AG09309 (cell line): ENCODE measurements at regions not wholly inside any gene's neighbourhood (a gene's known extent, or its start where the extent isn't known, plus 50 kb on each side); places are given as distances from the start of the nearest gene placed in this dataset.

Experiments used
- DNase-seq: peaks from one replicate; pipeline ENCODE4 v3.0.0-alpha.2; 2010; ENCODE audit warnings: low read depth
- H3K4me3 ChIP-seq: 2 replicates; pipeline ENCODE4 v1.5.1; 2011; ENCODE audit warnings: mild to moderate bottlenecking, low read depth, low read length, moderate library complexity; ENCODE audit not compliant: control insufficient read depth
- CTCF ChIP-seq: IDR thresholded peaks from 2 replicates; pipeline ENCODE4 v1.5.1; 2011; ENCODE audit warnings: mild to moderate bottlenecking, low read depth, low read length, inconsistent platforms; ENCODE audit not compliant: insufficient read depth, control insufficient read depth; ENCODE audit errors: missing control alignments

DNA sequence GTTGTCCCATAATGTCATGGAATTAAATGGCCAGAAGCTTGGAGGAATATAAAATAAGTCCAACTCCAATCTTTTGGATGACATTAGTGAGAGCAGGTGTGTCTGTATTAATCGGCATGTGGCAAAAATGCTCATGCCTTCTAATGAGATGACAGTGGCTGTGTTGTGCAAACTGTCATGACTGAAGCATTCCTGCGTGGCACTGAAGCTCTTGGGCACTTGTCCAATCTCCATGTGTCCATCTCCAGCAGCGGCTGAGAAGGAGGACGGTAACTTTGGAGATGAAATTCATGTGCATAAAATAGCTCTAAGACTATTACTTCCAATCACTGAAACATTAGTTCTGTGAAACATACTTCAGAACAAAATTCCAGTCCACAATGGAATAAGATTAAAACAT is 697.5 kb upstream of the GRAMD2B start:
- no peak for TF ChIP-seq CTCF
- no peak overlapping the region for H3K4me3 ChIP-seq
- no peak for DNase-seq

DNA sequence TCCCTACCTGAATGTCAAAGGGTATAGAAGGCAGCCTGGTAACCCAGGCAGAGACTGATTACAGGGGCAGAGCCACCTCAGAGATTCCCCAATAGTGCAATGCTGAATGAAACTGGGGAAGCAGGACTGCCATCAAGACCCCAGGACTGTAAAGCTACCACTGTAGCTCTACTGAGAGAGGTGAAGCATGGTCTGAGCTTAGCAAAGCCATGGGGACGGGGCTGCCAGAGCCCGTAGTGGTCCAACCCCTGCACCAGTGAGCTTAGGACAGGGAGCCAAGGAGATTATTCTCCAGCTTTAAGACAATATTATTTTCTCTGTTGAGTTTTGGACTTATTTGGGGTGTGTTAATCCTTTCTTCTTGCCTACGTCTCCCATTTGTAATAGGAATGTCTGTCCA is 679.3 kb upstream of the GRAMD2B start:
- no peak overlapping the region for H3K4me3 ChIP-seq
- no peak for TF ChIP-seq CTCF
- no peak for DNase-seq

DNA sequence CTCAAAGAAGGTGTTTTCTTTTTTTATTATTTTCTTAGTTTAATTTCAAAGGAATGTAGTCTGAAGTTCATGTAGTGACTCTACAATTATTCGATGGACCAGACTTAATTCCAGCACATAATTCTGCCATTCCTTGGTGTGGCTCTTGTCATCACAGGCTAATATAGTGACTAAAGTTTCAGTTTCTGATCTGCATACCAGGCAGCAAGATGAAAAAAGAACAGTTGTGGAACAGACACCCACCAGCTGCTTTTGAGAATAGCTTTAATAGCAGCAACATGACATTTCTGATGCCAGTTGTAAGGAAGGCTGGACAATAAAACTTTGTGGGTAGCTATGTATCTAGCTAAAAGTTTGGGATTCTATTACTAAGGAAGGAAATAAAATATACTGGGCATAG is 676.3 kb upstream of the GRAMD2B start:
- no peak for DNase-seq

DNA sequence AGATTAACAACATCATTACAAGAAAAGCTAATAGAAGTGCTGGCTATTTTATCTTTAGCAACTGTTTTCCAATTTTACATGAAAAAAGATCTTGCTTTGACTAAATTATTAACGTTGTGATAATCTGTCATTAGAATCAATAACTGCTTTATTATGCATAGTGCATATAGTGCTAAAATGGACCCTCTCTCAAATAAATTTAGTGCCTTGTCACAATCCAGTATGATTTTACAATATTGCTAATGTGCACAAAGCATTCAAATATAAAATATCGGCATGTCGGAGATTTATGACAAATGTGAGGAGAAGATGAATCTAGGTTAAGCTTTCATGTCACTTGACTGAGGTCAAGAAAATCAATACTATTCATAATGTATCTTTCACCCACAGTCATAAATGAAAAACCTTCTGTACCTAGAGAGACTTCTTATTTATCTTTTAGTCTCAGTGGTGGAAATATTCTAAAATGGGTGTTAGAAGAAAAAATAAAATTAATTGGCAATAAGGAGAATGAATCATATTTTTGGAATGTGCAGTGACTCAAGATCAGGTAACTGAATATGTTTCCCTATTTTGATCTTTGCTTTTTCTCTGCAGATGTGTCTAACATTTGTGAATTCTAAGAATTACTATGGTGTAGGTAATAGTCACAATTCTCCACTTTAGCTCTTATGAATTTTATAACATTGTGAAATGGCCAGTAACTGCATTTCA is 672.9 kb upstream of the GRAMD2B start:
- TF ChIP-seq CTCF = no peak
- no peak for DNase-seq

More for the DNA sequence above, 676.3 kb upstream of the GRAMD2B start:
- no peak overlapping the region for H3K4me3 ChIP-seq
- TF ChIP-seq CTCF = no peak

GRCh38 chr5:125750861-125751186 is 672.4 kb upstream of the GRAMD2B start:
- no peak for TF ChIP-seq CTCF
- DNase-seq = no peak
- H3K4me3 ChIP-seq = no peak overlapping the region

More for the DNA sequence above, 672.9 kb upstream of the GRAMD2B start:
- H3K4me3 ChIP-seq = no peak overlapping the region

DNA sequence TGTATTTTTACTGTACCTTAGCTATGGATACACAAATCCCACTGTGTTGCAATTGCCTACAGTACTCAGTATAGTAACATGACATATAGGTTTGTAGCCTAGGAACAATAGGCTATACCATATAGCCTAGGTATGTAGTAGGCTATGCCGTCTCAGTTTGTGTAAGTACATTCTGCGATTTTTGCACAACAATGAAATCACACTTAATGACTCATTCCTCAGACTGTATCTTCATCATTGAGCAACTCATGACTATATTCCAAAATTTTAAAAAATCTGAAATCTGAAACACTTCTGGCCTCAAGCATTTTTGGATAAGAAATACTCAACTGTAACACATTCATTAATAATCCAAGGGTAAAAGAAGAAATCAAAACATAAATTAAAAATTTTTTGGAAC is 666.8 kb upstream of the GRAMD2B start:
- no peak for TF ChIP-seq CTCF
- H3K4me3 ChIP-seq = no peak overlapping the region
- DNase-seq = no peak
